ENCODE measurements at regions not wholly inside any gene's neighbourhood (a gene's known extent, or its start where the extent isn't known, plus 50 kb on each side); places are given as distances from the start of the nearest gene placed in this dataset.

DNA sequence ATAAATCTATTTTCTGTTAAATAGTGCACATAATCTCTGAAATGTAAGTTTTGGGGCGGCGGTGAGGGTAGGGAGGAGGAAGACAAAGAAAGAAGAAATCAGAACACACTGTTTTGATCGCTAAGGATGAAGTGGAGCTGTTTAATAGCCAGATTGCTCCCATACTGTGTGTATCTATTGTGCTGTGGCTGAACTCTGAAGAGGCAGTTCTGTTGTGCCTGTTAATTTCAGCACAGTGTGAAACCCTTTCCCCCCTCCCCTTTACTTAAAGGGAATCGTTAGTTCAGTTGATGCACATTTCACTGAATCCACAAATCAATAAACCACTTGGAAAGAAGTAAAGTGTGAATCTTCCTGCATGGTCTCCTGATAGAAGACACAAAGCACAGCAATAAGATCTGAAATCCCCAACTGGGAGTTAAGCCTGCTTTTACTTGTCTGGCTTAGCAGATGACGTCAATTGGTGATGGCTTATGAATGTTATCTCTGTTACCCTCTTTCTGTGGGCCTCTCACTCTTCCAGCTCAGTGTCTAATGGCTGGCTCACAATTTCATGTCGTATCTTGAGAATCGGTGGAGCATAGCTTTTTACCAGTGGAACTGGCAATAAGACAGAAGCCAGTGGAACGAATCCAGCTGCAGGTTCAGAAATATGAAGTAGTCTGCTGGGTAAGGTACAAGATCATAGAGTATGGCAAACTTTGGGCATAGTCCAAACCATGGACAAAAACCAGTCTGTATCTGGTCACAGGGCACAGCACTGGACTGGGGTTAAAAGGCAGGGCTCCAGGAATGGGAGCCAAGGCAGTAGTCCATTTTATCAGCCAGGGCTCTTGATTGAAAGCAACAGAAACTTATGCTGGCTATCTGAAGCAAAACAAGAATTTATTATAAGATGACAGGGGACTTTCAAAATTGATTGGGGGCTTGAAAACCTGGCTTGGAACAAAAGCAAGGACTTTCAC, 413.5 kb upstream of the SEL1L start:
- H3K27ac ChIP-seq: no peak overlapping the region
- H3K9ac ChIP-seq (ENCODE audit: insufficient read length): no peak overlapping the region
- H3K4me3 ChIP-seq: no peak overlapping the region
- no peaks in the 10 kb centered on the region for H3K9me3 ChIP-seq (ENCODE audit: low read depth, low read length)
- no peak for DNase-seq (ENCODE audit: low read depth, low spot score)
- no peaks in the 10 kb centered on the region for H3K36me3 ChIP-seq (ENCODE audit: insufficient read depth, low read length)
- TF ChIP-seq POLR2AphosphoS5 (IDR thresholded peaks at IDR 0.05; ENCODE audit: borderline replicate concordance, low read depth, low read length) (no peak), FOXP2 (optimal IDR thresholded peaks at IDR 0.05; ENCODE audit: control extremely low read depth, extremely low read length, insufficient read depth) (no peak), EZH2 (IDR thresholded peaks at IDR 0.05) (no peak)

DNA sequence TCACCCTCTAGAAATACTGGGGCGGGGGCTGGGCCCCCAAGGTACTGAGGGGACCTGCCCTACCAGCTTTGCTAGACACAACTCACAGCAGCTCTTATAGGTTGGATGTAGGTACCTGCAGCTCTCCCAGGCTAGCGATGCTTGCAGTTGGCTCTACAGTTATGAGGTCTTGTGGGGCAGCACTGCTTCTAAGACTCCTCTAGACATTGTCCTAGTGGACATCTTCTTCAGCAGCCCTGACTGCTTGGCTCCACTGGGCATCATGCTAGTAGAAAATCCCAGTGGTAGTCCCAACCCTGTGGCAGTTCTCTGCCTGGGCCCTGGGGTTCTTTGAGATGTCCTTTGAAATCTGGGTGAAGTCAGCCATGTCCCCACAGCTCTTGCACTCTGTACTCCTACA, 419.3 kb upstream of the SEL1L start:
- no peak overlapping the region for H3K9ac ChIP-seq (ENCODE audit: insufficient read length)
- no peak for DNase-seq (ENCODE audit: low read depth, low spot score)
- no peak overlapping the region for H3K27ac ChIP-seq
- no peaks in the 10 kb centered on the region for H3K9me3 ChIP-seq (ENCODE audit: low read depth, low read length)
- no peaks in the 10 kb centered on the region for H3K36me3 ChIP-seq (ENCODE audit: insufficient read depth, low read length)
- H3K4me3 ChIP-seq: no peak overlapping the region
- TF ChIP-seq EZH2 (IDR thresholded peaks at IDR 0.05): no peak
- no peak for TF ChIP-seq FOXP2 (optimal IDR thresholded peaks at IDR 0.05; ENCODE audit: control extremely low read depth, extremely low read length, insufficient read depth)
- no peak for TF ChIP-seq POLR2AphosphoS5 (IDR thresholded peaks at IDR 0.05; ENCODE audit: borderline replicate concordance, low read depth, low read length)

DNA sequence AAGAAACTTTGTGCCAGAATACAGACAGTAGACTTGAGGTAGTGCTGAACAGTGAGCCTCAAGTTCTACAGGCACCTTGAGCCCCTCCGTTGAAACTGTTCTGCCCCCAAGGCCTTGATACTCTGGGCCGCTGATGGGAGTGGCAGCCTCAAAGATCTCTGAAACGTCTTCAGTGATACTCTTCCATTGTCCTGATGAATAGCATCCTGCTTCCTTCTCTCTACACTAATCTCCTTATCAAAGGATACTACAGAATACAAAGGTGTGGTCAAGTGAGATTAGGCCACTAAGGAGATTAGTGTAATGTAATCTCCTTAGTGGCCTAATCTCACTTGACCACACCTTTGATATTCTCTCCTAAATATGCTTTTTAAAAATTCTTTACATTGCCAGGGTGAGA, 419.8 kb upstream of the SEL1L start:
- Histone ChIP-seq H3K9me3 (ENCODE audit: low read depth, low read length) (no peaks in the 10 kb centered on the region), H3K36me3 (ENCODE audit: insufficient read depth, low read length) (no peaks in the 10 kb centered on the region), H3K27ac (no peak overlapping the region), H3K4me3 (no peak overlapping the region), H3K9ac (ENCODE audit: insufficient read length) (no peak overlapping the region)
- no peak for TF ChIP-seq FOXP2 (optimal IDR thresholded peaks at IDR 0.05; ENCODE audit: control extremely low read depth, extremely low read length, insufficient read depth)
- no peak for TF ChIP-seq EZH2 (IDR thresholded peaks at IDR 0.05)
- no peak for TF ChIP-seq POLR2AphosphoS5 (IDR thresholded peaks at IDR 0.05; ENCODE audit: borderline replicate concordance, low read depth, low read length)
- DNase-seq (ENCODE audit: low read depth, low spot score): no peak

DNA sequence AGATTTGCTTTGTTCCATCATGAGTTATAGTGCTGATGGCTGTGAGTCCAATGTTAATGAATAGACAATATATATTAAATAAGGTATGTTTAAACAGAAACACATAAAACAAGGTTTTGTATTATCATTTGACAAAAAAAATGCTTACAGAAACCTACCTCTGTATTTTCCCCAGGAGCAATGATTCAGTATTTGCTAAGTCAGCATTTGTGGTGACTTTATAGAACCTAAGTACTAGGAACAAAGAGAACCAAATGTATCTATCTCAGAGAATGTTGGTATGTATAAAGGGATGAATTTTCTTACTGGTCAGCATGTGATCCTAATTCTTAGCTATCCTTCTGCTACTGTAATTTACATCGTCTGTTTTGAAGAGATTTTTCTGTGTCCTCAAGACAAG, 421.5 kb upstream of the SEL1L start:
- H3K4me3 ChIP-seq: no peak overlapping the region
- TF ChIP-seq EZH2 (IDR thresholded peaks at IDR 0.05): no peak
- TF ChIP-seq POLR2AphosphoS5 (IDR thresholded peaks at IDR 0.05; ENCODE audit: borderline replicate concordance, low read depth, low read length): no peak
- TF ChIP-seq FOXP2 (optimal IDR thresholded peaks at IDR 0.05; ENCODE audit: control extremely low read depth, extremely low read length, insufficient read depth): no peak
- DNase-seq (ENCODE audit: low read depth, low spot score): no peak
- H3K36me3 ChIP-seq (ENCODE audit: insufficient read depth, low read length): no peaks in the 10 kb centered on the region
- H3K9ac ChIP-seq (ENCODE audit: insufficient read length): no peak overlapping the region
- no peak overlapping the region for H3K27ac ChIP-seq
- H3K9me3 ChIP-seq (ENCODE audit: low read depth, low read length): no peaks in the 10 kb centered on the region

DNA sequence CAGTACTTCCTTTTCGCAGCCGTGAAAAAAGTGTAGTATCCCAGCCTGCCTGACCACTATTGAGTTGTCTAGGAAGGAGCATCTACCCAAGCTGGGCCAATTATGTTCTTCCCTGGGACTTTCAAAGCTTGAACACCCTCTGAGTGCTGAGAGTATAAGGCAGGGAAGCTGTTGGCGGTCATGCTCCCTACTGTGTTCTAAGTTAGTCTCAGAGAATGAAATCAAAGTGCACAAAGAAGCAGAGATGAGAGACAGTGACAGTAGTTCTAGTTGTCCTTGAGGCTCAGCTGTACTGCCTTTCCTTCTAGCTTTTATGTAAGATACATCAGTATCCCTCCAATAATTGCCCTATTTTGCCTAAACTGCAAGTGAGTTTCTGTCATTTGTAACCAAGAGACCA, 427.1 kb upstream of the SEL1L start:
- no peak for TF ChIP-seq FOXP2 (optimal IDR thresholded peaks at IDR 0.05; ENCODE audit: control extremely low read depth, extremely low read length, insufficient read depth)
- TF ChIP-seq POLR2AphosphoS5 (IDR thresholded peaks at IDR 0.05; ENCODE audit: borderline replicate concordance, low read depth, low read length): no peak
- no peak for TF ChIP-seq EZH2 (IDR thresholded peaks at IDR 0.05)
- H3K9me3 ChIP-seq (ENCODE audit: low read depth, low read length): no peaks in the 10 kb centered on the region

DNA sequence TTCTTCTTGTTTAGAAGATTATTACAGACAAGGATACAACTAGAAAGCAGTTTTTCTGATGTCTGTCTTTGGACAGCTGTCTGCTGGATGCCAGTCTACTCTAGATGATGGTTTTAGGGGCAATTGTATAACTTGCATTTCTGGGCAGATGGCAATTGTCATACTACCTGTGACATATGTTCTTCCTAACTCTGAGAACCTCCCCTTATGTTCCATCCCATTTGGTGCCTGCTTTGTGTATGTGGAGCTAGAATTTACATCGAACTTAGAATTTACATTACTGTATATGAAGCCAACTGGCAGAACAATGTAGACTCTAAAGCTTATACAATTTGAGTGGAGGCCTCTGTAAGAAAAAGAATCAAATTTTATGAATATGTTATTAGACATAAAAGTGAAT, 430.2 kb upstream of the SEL1L start:
- DNase-seq (ENCODE audit: low read depth, low spot score): no peak
- no peak overlapping the region for H3K9ac ChIP-seq (ENCODE audit: insufficient read length)
- H3K36me3 ChIP-seq (ENCODE audit: insufficient read depth, low read length): no peaks in the 10 kb centered on the region
- TF ChIP-seq FOXP2 (optimal IDR thresholded peaks at IDR 0.05; ENCODE audit: control extremely low read depth, extremely low read length, insufficient read depth): no peak
- no peak for TF ChIP-seq POLR2AphosphoS5 (IDR thresholded peaks at IDR 0.05; ENCODE audit: borderline replicate concordance, low read depth, low read length)
- no peak for TF ChIP-seq EZH2 (IDR thresholded peaks at IDR 0.05)
- no peak overlapping the region for H3K27ac ChIP-seq
- no peak overlapping the region for H3K4me3 ChIP-seq
- no peaks in the 10 kb centered on the region for H3K9me3 ChIP-seq (ENCODE audit: low read depth, low read length)

More for the DNA sequence above, 427.1 kb upstream of the SEL1L start:
- Histone ChIP-seq H3K4me3 (no peak overlapping the region), H3K27ac (no peak overlapping the region), H3K9ac (ENCODE audit: insufficient read length) (no peak overlapping the region), H3K36me3 (ENCODE audit: insufficient read depth, low read length) (no peaks in the 10 kb centered on the region)
- DNase-seq (ENCODE audit: low read depth, low spot score): no peak

DNA sequence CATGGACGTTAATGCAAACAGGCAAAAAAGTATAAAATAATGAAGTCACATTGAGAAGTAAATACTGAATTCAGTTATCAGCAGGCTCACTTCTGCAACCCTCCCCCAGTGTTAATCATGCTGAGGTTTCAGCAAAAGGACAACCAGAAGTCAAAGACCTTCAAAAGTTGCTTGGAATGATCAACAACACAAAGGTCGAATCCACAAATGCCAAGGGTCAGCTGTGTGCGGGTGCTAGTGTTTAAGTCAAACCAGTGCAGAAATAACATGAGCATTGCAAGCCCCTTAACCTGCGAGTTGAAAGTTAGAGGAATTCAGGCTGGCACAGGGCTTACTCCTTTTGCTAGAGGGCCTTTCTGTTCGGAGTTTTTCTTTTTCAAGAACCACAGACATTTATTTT, 436.7 kb upstream of the SEL1L start:
- no peak for DNase-seq (ENCODE audit: low read depth, low spot score)
- TF ChIP-seq POLR2AphosphoS5 (IDR thresholded peaks at IDR 0.05; ENCODE audit: borderline replicate concordance, low read depth, low read length) (no peak), FOXP2 (optimal IDR thresholded peaks at IDR 0.05; ENCODE audit: control extremely low read depth, extremely low read length, insufficient read depth) (no peak), EZH2 (IDR thresholded peaks at IDR 0.05) (no peak)
- Histone ChIP-seq H3K9ac (ENCODE audit: insufficient read length) (no peak overlapping the region), H3K9me3 (ENCODE audit: low read depth, low read length) (no peaks in the 10 kb centered on the region), H3K27ac (peak overlapping the region; percentile 40; the same call in 1 of the 2 replicates), H3K36me3 (ENCODE audit: insufficient read depth, low read length) (no peaks in the 10 kb centered on the region), H3K4me3 (no peak overlapping the region)

DNA sequence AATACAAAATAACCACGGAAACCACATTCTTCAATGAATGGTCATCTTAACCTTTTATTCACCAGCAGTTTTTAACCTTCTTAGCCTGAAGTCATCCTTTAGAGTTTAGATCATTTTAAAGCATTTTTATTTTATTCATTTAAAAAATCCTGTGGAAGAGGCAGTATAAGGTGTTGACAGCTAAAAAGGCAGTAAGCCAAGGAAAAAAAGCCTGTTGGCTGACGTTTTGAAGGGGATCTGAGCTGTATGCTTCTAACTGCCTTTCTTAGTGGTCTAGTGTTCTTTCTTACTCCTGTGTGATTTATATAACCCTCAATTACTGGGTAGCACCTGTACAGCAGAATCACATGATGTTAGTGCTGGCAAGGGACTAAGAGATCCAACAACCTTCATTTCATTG, 438.3 kb upstream of the SEL1L start:
- Histone ChIP-seq H3K9ac (ENCODE audit: insufficient read length) (no peak overlapping the region), H3K4me3 (no peak overlapping the region), H3K9me3 (ENCODE audit: low read depth, low read length) (no peaks in the 10 kb centered on the region), H3K27ac (no peak overlapping the region), H3K36me3 (ENCODE audit: insufficient read depth, low read length) (no peaks in the 10 kb centered on the region)
- TF ChIP-seq EZH2 (IDR thresholded peaks at IDR 0.05) (no peak), FOXP2 (optimal IDR thresholded peaks at IDR 0.05; ENCODE audit: control extremely low read depth, extremely low read length, insufficient read depth) (no peak), POLR2AphosphoS5 (IDR thresholded peaks at IDR 0.05; ENCODE audit: borderline replicate concordance, low read depth, low read length) (no peak)
- no peak for DNase-seq (ENCODE audit: low read depth, low spot score)
